ENCODE measurements at regions not wholly inside any gene's neighbourhood (a gene's known extent, or its start where the extent isn't known, plus 50 kb on each side); places are given as distances from the start of the nearest gene placed in this dataset.

DNA sequence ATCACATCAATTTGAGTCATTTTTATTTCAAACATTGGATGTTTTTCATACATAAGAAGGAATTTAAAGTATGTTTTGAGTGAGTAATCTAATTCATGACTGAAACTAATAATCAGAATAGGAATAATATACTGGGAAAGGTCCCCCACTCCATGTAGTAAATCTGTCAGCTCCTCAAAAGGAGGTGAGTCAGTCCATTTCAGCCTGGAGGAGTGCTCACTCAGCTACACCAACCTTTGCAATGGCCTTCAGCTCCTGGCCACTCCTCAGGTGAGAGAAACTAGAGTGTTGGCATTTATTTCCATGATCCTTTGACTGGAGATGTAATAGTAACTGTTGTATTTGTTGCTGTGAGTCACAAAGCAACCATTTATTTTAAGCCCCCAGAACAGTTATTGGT lies 744.9 kb upstream of the ARRDC4 start:
- no peaks in the 10 kb centered on the region for H3K9me3 Mint-ChIP-seq (ENCODE audit: unreplicated experiment)
- no peaks in the 10 kb centered on the region for H3K36me3 Mint-ChIP-seq (ENCODE audit: unreplicated experiment)
- no peak overlapping the region for H3K27ac Mint-ChIP-seq (ENCODE audit: unreplicated experiment)

DNA sequence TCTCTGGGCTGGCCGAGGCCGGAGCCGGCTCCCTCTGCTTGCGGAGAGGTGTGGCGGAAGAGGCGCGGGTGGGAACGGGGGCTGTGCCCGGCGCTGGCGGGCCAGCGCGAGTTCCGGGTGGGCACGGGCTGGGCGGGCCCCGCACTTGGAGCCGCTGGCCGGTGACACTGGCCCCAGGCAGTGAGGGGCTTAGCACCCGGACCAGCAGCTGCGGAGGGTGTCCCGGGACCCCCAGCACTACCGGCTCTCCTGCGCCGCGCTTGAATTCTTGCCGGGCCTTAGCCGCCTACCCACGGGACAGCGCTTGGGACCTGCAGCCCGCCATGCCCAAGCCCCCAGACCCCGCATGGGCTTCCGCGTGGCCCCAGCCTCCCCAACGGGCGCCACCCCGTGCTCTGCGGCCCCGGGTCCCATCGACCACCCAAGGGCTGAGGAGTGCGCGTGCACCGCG lies 736.3 kb upstream of the ARRDC4 start:
- TF ChIP-seq, protein P1, sequence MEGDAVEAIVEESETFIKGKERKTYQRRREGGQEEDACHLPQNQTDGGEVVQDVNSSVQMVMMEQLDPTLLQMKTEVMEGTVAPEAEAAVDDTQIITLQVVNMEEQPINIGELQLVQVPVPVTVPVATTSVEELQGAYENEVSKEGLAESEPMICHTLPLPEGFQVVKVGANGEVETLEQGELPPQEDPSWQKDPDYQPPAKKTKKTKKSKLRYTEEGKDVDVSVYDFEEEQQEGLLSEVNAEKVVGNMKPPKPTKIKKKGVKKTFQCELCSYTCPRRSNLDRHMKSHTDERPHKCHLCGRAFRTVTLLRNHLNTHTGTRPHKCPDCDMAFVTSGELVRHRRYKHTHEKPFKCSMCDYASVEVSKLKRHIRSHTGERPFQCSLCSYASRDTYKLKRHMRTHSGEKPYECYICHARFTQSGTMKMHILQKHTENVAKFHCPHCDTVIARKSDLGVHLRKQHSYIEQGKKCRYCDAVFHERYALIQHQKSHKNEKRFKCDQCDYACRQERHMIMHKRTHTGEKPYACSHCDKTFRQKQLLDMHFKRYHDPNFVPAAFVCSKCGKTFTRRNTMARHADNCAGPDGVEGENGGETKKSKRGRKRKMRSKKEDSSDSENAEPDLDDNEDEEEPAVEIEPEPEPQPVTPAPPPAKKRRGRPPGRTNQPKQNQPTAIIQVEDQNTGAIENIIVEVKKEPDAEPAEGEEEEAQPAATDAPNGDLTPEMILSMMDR (IDR thresholded peaks at IDR 0.05; ENCODE audit: partially characterized antibody, unreplicated experiment): no peak
- no peak for DNase-seq
- H3K4me3 Mint-ChIP-seq (ENCODE audit: unreplicated experiment): no peak overlapping the region
- no peaks in the 10 kb centered on the region for H3K9me3 Mint-ChIP-seq (ENCODE audit: unreplicated experiment)
- peaks cover 4% of the 10 kb centered on the region for H3K36me3 Mint-ChIP-seq (ENCODE audit: unreplicated experiment)
- H3K4me1 Mint-ChIP-seq (ENCODE audit: low read depth, unreplicated experiment): no peaks in the 10 kb centered on the region
- no peak overlapping the region for H3K27ac Mint-ChIP-seq (ENCODE audit: unreplicated experiment)
- H3K27me3 Mint-ChIP-seq (ENCODE audit: unreplicated experiment): peaks cover 2% of the 10 kb centered on the region

More for the DNA sequence above, 744.9 kb upstream of the ARRDC4 start:
- DNase-seq: no peak
- H3K4me1 Mint-ChIP-seq (ENCODE audit: low read depth, unreplicated experiment): no peaks in the 10 kb centered on the region
- TF ChIP-seq, protein P1 (IDR thresholded peaks at IDR 0.05; ENCODE audit: partially characterized antibody, unreplicated experiment): no peak
- H3K27me3 Mint-ChIP-seq (ENCODE audit: unreplicated experiment): no peaks in the 10 kb centered on the region
- no peak overlapping the region for H3K4me3 Mint-ChIP-seq (ENCODE audit: unreplicated experiment)

DNA sequence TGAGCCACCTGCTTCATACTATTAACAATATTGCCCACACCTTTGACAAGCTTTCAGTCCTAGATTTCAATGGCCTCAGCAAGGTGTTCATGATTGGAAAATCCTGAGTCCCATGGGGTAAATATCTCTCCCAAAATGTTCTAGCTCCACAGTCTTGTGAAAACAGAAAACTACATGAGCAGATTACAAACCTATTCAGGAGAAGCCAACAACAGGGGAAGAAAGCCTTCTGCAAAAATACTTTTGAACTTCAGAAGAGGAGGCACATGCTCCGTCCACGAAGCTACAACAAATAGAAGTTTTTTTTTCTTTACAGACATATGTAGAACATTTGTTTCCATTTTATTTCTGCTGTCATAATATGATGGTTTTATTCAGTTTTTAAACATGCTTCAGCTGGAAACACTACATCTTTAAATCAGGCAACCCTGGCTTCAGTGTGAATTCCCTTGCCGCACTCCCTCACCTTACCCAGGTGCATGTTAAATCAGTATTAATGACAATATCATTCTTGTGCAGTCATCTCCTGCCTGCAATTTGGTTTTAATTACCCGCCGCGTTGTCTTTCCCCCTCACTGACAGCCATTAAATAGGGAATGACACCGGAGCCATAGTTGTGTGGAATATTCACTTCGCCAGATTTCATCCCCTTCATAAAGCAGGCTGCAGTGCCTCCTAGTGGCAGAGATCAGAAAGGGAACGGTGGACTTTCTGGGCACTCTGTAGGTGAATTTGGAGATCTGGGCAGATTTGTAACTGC lies 725.5 kb upstream of the ARRDC4 start:
- H3K9me3 Mint-ChIP-seq (ENCODE audit: unreplicated experiment): no peaks in the 10 kb centered on the region
- H3K4me1 Mint-ChIP-seq (ENCODE audit: low read depth, unreplicated experiment): no peaks in the 10 kb centered on the region
- H3K36me3 Mint-ChIP-seq (ENCODE audit: unreplicated experiment): no peaks in the 10 kb centered on the region
- H3K27me3 Mint-ChIP-seq (ENCODE audit: unreplicated experiment): peaks cover 3% of the 10 kb centered on the region
- H3K4me3 Mint-ChIP-seq (ENCODE audit: unreplicated experiment): no peak overlapping the region
- TF ChIP-seq, protein P1 (IDR thresholded peaks at IDR 0.05; ENCODE audit: partially characterized antibody, unreplicated experiment): peak; percentile 96
- peak; percentile 72 for DNase-seq
- no peak overlapping the region for H3K27ac Mint-ChIP-seq (ENCODE audit: unreplicated experiment)

DNA sequence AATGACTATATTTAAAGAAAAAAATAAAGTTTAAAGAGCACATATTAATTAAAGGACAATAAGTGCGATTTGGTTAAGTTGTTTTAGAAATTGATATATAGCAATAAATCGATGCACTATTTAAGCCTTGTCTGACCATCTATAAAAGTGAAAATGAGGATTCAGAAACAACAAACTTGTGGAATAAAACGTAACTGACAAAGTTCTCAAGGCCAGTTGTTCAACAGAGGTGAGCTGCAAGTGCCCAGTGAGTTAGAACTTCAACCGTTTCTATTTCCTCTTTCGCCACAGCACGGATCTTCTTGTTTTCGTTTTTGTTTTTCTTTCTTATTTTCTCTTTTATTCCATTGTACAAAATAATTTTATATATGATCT lies 724.9 kb upstream of the ARRDC4 start:
- Mint-ChIP-seq H3K27me3 (ENCODE audit: unreplicated experiment) (peaks cover 3% of the 10 kb centered on the region), H3K9me3 (ENCODE audit: unreplicated experiment) (no peaks in the 10 kb centered on the region), H3K4me3 (ENCODE audit: unreplicated experiment) (no peak overlapping the region), H3K36me3 (ENCODE audit: unreplicated experiment) (no peaks in the 10 kb centered on the region), H3K27ac (ENCODE audit: unreplicated experiment) (no peak overlapping the region), H3K4me1 (ENCODE audit: low read depth, unreplicated experiment) (no peaks in the 10 kb centered on the region)
- DNase-seq: no peak
- TF ChIP-seq, protein P1 (IDR thresholded peaks at IDR 0.05; ENCODE audit: partially characterized antibody, unreplicated experiment): peak; percentile 45

DNA sequence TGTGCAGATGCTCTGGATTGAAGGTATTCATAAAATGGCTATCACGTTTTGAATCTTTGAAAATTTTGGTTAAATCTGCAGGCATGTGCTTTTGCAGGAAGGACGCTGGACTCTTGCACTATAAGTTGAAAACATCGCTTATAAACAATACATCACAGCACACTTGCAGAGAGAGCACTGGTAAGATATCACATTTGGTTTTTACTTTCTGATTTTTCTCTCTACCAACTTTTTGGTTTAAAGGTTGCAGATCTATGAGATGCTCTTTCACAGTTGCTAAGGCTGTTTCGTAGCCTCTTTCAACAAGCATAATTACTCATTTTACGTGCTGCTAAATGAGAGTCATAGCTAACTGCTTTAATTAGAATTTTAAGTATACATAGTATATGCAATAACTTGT lies 724.4 kb upstream of the ARRDC4 start:
- Mint-ChIP-seq H3K9me3 (ENCODE audit: unreplicated experiment) (no peaks in the 10 kb centered on the region), H3K4me1 (ENCODE audit: low read depth, unreplicated experiment) (no peaks in the 10 kb centered on the region), H3K4me3 (ENCODE audit: unreplicated experiment) (no peak overlapping the region), H3K27me3 (ENCODE audit: unreplicated experiment) (peaks cover 3% of the 10 kb centered on the region), H3K36me3 (ENCODE audit: unreplicated experiment) (no peaks in the 10 kb centered on the region), H3K27ac (ENCODE audit: unreplicated experiment) (no peak overlapping the region)
- no peak for DNase-seq
- TF ChIP-seq, protein P1 (IDR thresholded peaks at IDR 0.05; ENCODE audit: partially characterized antibody, unreplicated experiment): no peak

Data from glutamatergic neuron (in vitro differentiated cells).